HCT116 (cell line): ENCODE measurements at regions not wholly inside any gene's neighbourhood (a gene's known extent, or its start where the extent isn't known, plus 50 kb on each side); places are given as distances from the start of the nearest gene placed in this dataset.

Experiments
- ATAC-seq: fragments of 200-7000 bp; cut with Tn5 transposase; 2 replicates; pipeline ENCODE4 v1.9.1; 2020; ENCODE audit warnings: mild to moderate bottlenecking, moderate library complexity
- BruUV-seq: library from RNA; stranded (reverse); fragments of 400-500 nt; replicated peaks from 2 replicates; lab custom pipeline; 2021; lab: Mats Ljungman, UMichigan
- CTCF ChIA-PET: fragments of 300-600 bp; sonication (Branson Sonifier 250); formaldehyde crosslinking; loops from one replicate; lab custom pipeline; 2021; ENCODE audit warnings: antibody characterized with exemption; lab: Charles Lee
- POLR2A ChIA-PET: fragments of 300-600, 350-600 bp; sonication (Branson Sonifier 250); formaldehyde crosslinking; loops from one replicate; lab custom pipeline; 2021; ENCODE audit warnings: antibody characterized with exemption; lab: Charles Lee
- RAD21 ChIA-PET, 2 experiments: fragments of 300-600 bp; sonication (Branson Sonifier 250); formaldehyde crosslinking; loops; one replicate each; lab custom pipeline; 2023; ENCODE audit warnings: low total read pairs in 2 of 2; ENCODE audit not compliant: uncharacterized antibody in 2 of 2, unreplicated experiment in 2 of 2, low non-redundant PET in 1 of 2; lab: Charles Lee
- DNase-seq: peaks from one replicate; pipeline ENCODE4 v3.0.0-alpha.2; 2010; ENCODE audit warnings: low read depth, low spot score
- H2AFZ ChIP-seq: fragments of 200-600 bp; shearing (Covaris generic), sonication (generic); 2 replicates; pipeline ENCODE4 v1.6.1; 2017; ENCODE audit warnings: low read depth, mixed run types, mixed read lengths, antibody characterized with exemption, low read length; ENCODE audit not compliant: poor library complexity, severe bottlenecking
- H3K27ac ChIP-seq: 2 replicates; pipeline ENCODE4 v1.5.1; 2012; ENCODE audit warnings: low read depth, low read length
- H3K27me3 ChIP-seq: fragments of 200-600 bp; sonication (generic); 2 replicates; pipeline ENCODE4 v1.6.1; 2016; ENCODE audit warnings: mixed run types, low read length, mixed read lengths; ENCODE audit not compliant: insufficient read depth
- H3K36me3 ChIP-seq, 2 experiments: fragments of 200-500 bp in 1 of 2; fragments of 200-600 bp in 1 of 2; sonication (Bioruptor generic) in 1 of 2; sonication (generic) in 1 of 2; 2 replicates each; pipeline versions ENCODE4 v1.5.1 to v1.6.1; 2014 to 2016; ENCODE audit warnings: low read length in 2 of 2, inconsistent platforms in 1 of 2, mixed read lengths in 1 of 2, mixed run types in 1 of 2; ENCODE audit not compliant: insufficient read depth in 2 of 2, control insufficient read depth in 1 of 2
- H3K4me1 ChIP-seq, 2 experiments: fragments of 200-600 bp in 1 of 2; sonication (generic) in 1 of 2; 2 replicates each; pipeline versions ENCODE4 v1.5.1 to v1.6.1; 2012 to 2017; ENCODE audit warnings: low read length in 2 of 2, inconsistent platforms in 1 of 2, mild to moderate bottlenecking in 1 of 2, mixed read lengths in 1 of 2, mixed run types in 1 of 2, moderate library complexity in 1 of 2; ENCODE audit not compliant: insufficient read depth in 2 of 2, control insufficient read depth in 1 of 2
- H3K4me2 ChIP-seq: fragments of 200-600 bp; sonication (generic); 2 replicates; pipeline ENCODE4 v1.6.1; 2017; ENCODE audit warnings: mixed run types, low read length, mixed read lengths
- H3K4me3 ChIP-seq, 2 experiments: fragments of 200-600 bp in 1 of 2; sonication (generic) in 1 of 2; replicated peaks in 1 of 2; 2 replicates each; pipeline ENCODE4 v1.5.1; 2011 to 2016; ENCODE audit warnings: low read length in 2 of 2, control low read depth in 1 of 2, low read depth in 1 of 2, mild to moderate bottlenecking in 1 of 2, mixed read lengths in 1 of 2, mixed run types in 1 of 2
- H3K79me2 ChIP-seq: fragments of 200-600 bp; sonication (generic); 2 replicates; pipeline ENCODE4 v1.6.1; 2017; ENCODE audit warnings: mild to moderate bottlenecking, mixed run types, low read length, moderate library complexity, mixed read lengths; ENCODE audit not compliant: insufficient read depth
- H3K9ac ChIP-seq: fragments of 200-600 bp; sonication (generic); 2 replicates; pipeline ENCODE4 v1.6.1; 2016; ENCODE audit warnings: low read length, mixed read lengths
- H3K9me2 ChIP-seq: fragments of 200-600 bp; sonication (generic), shearing (Covaris generic); 2 replicates; pipeline ENCODE4 v1.6.1; 2017; ENCODE audit warnings: mixed run types, mild to moderate bottlenecking, moderate library complexity; ENCODE audit not compliant: insufficient read depth
- H3K9me3 ChIP-seq, 2 experiments: fragments of 200-500 bp in 1 of 2; fragments of 200-600 bp in 1 of 2; sonication (Bioruptor generic) in 1 of 2; sonication (generic) in 1 of 2; 2 replicates each; pipeline ENCODE4 v1.6.1; 2014 to 2017; ENCODE audit warnings: low read length in 2 of 2, mixed read lengths in 2 of 2, inconsistent platforms in 1 of 2, low read depth in 1 of 2, mild to moderate bottlenecking in 1 of 2, mixed run types in 1 of 2, moderate library complexity in 1 of 2; ENCODE audit not compliant: control insufficient read depth in 1 of 2, insufficient read depth in 1 of 2
- H4K20me1 ChIP-seq: fragments of 200-600 bp; sonication (generic), shearing (Covaris generic); 2 replicates; pipeline ENCODE4 v1.6.1; 2017; ENCODE audit warnings: mixed run types, mild to moderate bottlenecking, moderate library complexity; ENCODE audit not compliant: insufficient read depth
- CBX3 ChIP-seq: IDR thresholded peaks from 2 replicates; pipeline ENCODE4 v1.6.1; 2012; ENCODE audit warnings: low read depth
- EGR1 ChIP-seq: IDR thresholded peaks from 2 replicates; pipeline ENCODE4 v1.6.1; 2012; ENCODE audit warnings: low read depth
- ELF1 ChIP-seq: IDR thresholded peaks from 2 replicates; pipeline ENCODE4 v1.6.1; 2012; ENCODE audit warnings: low read depth, borderline replicate concordance
- EZH2 ChIP-seq: fragments of 200-600 bp; sonication (generic); IDR thresholded peaks from 2 replicates; pipeline ENCODE4 v1.6.1; 2017; ENCODE audit warnings: antibody characterized with exemption, mixed run types
- EZH2phosphoT487 ChIP-seq: fragments of 200-600 bp; IDR thresholded peaks from 2 replicates; pipeline ENCODE4 v1.6.1; 2018; ENCODE audit warnings: antibody characterized with exemption, borderline replicate concordance
- FOSL1 ChIP-seq: IDR thresholded peaks from 2 replicates; pipeline ENCODE4 v1.6.1; 2012; ENCODE audit warnings: low read depth
- JUND ChIP-seq: IDR thresholded peaks from 2 replicates; pipeline ENCODE4 v1.6.1; 2012
- RAD21 ChIP-seq: IDR thresholded peaks from 2 replicates; pipeline ENCODE4 v1.6.1; 2012; ENCODE audit warnings: low read depth, mild to moderate bottlenecking
- SIN3A ChIP-seq: IDR thresholded peaks from 2 replicates; pipeline ENCODE4 v1.6.1; 2012; ENCODE audit warnings: low read depth
- SP1 ChIP-seq: IDR thresholded peaks from 2 replicates; pipeline ENCODE4 v1.6.1; 2012; ENCODE audit warnings: low read depth
- TCF7L2 ChIP-seq: IDR thresholded peaks from 2 replicates; pipeline ENCODE4 v1.7.0; 2011; ENCODE audit warnings: borderline replicate concordance, inconsistent platforms; ENCODE audit not compliant: insufficient read depth, insufficient read length; ENCODE audit errors: extremely low read depth
- YY1 ChIP-seq: IDR thresholded peaks from 2 replicates; pipeline ENCODE4 v1.6.1; 2011; ENCODE audit warnings: low read length, low read depth, moderate library complexity, mild to moderate bottlenecking; ENCODE audit not compliant: insufficient replicate concordance; ENCODE audit errors: extremely low read depth
- ZBTB33 ChIP-seq: IDR thresholded peaks from 2 replicates; pipeline ENCODE4 v1.6.1; 2011; ENCODE audit warnings: mild to moderate bottlenecking, low read length, moderate library complexity; ENCODE audit not compliant: insufficient replicate concordance; ENCODE audit errors: extremely low read depth
- ZNF274 ChIP-seq: fragments of 200-500 bp; sonication (Bioruptor generic); IDR thresholded peaks from 2 replicates; pipeline ENCODE4 v1.6.1; 2014; ENCODE audit warnings: mild to moderate bottlenecking, low read depth, low read length, inconsistent platforms
- intact Hi-C: fragments of 100-400 bp; cut with micrococcal nuclease; formaldehyde crosslinking; loops from 2 replicates; pipeline ENCODE4 v1.10.0; 2022
- TF ChIP-seq, protein P1 (sequence below): IDR thresholded peaks from 2 replicates; pipeline ENCODE4 v1.6.1; 2012

GRCh38 chr4:111136967-111137366 lies 514.1 kb upstream of the PITX2 start:
- DNase-seq (no peak), ATAC-seq (no peak)
- ChIA-PET POLR2A (no interaction called here), RAD21 (interaction anchor here (1.2 to 1.6 kb wide), 2 partner anchors 495 kb away, joined by 4 to 5 read pairs; no protein-coding TSS in a partner anchor), CTCF (interaction anchor here (1.2 to 2.7 kb wide), 5 partner anchors 146 to 718 kb away, joined by 3 to 50 read pairs (median 5); no protein-coding TSS in a partner anchor)
- H3K4me3 ChIP-seq = no peak overlapping the region
- no peaks in the 10 kb centered on the region for H4K20me1 ChIP-seq
- BruUV-seq = no TSS peak
- no peak overlapping the region for H3K27ac ChIP-seq
- no peak overlapping the region for H2AFZ ChIP-seq
- H3K4me2 ChIP-seq = no peak overlapping the region
- no peak overlapping the region for H3K9ac ChIP-seq
- TF ChIP-seq JUND = no peak
- no peak for TF ChIP-seq YY1
- TF ChIP-seq ELF1 = no peak
- no peak for TF ChIP-seq RAD21
- TF ChIP-seq ZBTB33 = no peak
- no peak for TF ChIP-seq EGR1
- no peak for TF ChIP-seq SIN3A
- H3K27me3 ChIP-seq = no peaks in the 10 kb centered on the region
- H3K9me2 ChIP-seq = no peaks in the 10 kb centered on the region
- no peaks in the 10 kb centered on the region for H3K9me3 ChIP-seq
- H3K79me2 ChIP-seq = no peaks in the 10 kb centered on the region
- intact Hi-C loops = loop anchor here (1.0 to 10.0 kb wide), 3 partner anchors 338 to 502 kb away; no protein-coding TSS in a partner anchor
- no peaks in the 10 kb centered on the region for H3K36me3 ChIP-seq
- H3K4me1 ChIP-seq = no peaks in the 10 kb centered on the region

DNA sequence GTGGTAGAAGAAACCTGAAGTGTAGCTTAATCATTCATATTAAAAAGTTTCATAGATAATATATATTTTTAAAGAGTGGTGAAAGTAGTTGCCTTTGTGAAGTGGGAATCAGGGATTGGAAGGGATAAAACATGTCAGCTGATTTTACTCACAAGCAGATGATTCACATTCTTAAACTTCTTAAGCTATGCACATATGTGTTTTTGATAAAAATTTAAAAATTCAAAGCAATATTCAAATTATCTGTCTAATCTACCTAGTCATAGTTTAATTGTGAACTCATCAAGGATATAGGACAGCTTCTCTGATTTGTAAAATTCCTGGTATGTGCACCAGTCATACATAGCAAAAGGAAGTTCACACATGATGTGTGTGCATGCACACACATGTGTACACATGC lies 520.6 kb upstream of the PITX2 start:
- RAD21 ChIA-PET = no interaction called here
- CTCF ChIA-PET = interaction anchor here (0.6 kb wide), 1 partner anchor 694 kb away, joined by 3 read pairs; no protein-coding TSS in a partner anchor

More for the DNA sequence above, 520.6 kb upstream of the PITX2 start:
- no TSS peak for BruUV-seq
- Histone ChIP-seq H3K9me2 (no peaks in the 10 kb centered on the region), H3K9me3 (no peaks in the 10 kb centered on the region), H2AFZ (no peak overlapping the region), H3K4me2 (no peak overlapping the region), H3K9ac (no peak overlapping the region), H3K79me2 (no peaks in the 10 kb centered on the region), H4K20me1 (no peaks in the 10 kb centered on the region), H3K27ac (no peak overlapping the region), H3K27me3 (no peaks in the 10 kb centered on the region), H3K36me3 (no peaks in the 10 kb centered on the region), H3K4me1 (no peaks in the 10 kb centered on the region), H3K4me3 (no peak overlapping the region)
- ATAC-seq (no peak), DNase-seq (no peak)
- POLR2A ChIA-PET = no interaction called here
- intact Hi-C loops = loop anchor here (10.0 kb wide), 1 partner anchor 891 kb away; no protein-coding TSS in a partner anchor
- TF ChIP-seq ZNF274 (no peak), JUND (no peak), FOSL1 (no peak), ELF1 (no peak), YY1 (no peak), EZH2 (no peak), EZH2phosphoT487 (no peak), EGR1 (no peak), SP1 (no peak), CBX3 (no peak), TCF7L2 (no peak), SIN3A (no peak), RAD21 (no peak)
- TF ChIP-seq, protein P1, sequence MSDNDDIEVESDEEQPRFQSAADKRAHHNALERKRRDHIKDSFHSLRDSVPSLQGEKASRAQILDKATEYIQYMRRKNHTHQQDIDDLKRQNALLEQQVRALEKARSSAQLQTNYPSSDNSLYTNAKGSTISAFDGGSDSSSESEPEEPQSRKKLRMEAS = no peak
